GM23338 (cell line): ENCODE measurements at regions not wholly inside any gene's neighbourhood (a gene's known extent, or its start where the extent isn't known, plus 50 kb on each side); places are given as distances from the start of the nearest gene placed in this dataset.

Experiments used
- CREB1 ChIP-seq: fragments of 250-450 bp; sonication (Bioruptor Pico); IDR thresholded peaks from 2 replicates; pipeline ENCODE4 v1.5.0; 2020; ENCODE audit warnings: low read depth, mild to moderate bottlenecking, moderate library complexity
- EZH2 ChIP-seq: fragments of 200-600 bp; sonication (generic); IDR thresholded peaks from one replicate; pipeline ENCODE4 v1.8.0; 2017; ENCODE audit warnings: antibody characterized with exemption, mild to moderate bottlenecking, low read depth; ENCODE audit not compliant: unreplicated experiment
- EZH2phosphoT487 ChIP-seq: fragments of 200-600 bp; sonication (generic); IDR thresholded peaks from one replicate; pipeline ENCODE4 v1.8.1; 2018; ENCODE audit warnings: antibody characterized with exemption; ENCODE audit not compliant: unreplicated experiment
- JUNB ChIP-seq: IDR thresholded peaks from one replicate; pipeline ENCODE4 v1.6.1; 2016; ENCODE audit warnings: antibody characterized with exemption; ENCODE audit not compliant: unreplicated experiment
- NANOG ChIP-seq: IDR thresholded peaks from 2 replicates; pipeline ENCODE4 v1.6.1; 2016; ENCODE audit warnings: antibody characterized with exemption, borderline replicate concordance
- POLR2AphosphoS5 ChIP-seq: IDR thresholded peaks from 2 replicates; pipeline ENCODE4 v1.6.1; 2016; ENCODE audit warnings: antibody characterized with exemption, low read depth
- STAT1 ChIP-seq: IDR thresholded peaks from one replicate; pipeline ENCODE4 v1.6.1; 2016; ENCODE audit warnings: antibody characterized with exemption; ENCODE audit not compliant: unreplicated experiment
- TF ChIP-seq, protein P1 (sequence below), 2 experiments: fragments of 200-600 bp in 1 of 2; sonication (generic) in 1 of 2; conservative IDR thresholded peaks; 2 replicates each; pipeline versions ENCODE4 v1.5.1 to v1.6.1; 2016 to 2017; ENCODE audit warnings: antibody characterized with exemption in 2 of 2, low read depth in 2 of 2, mild to moderate bottlenecking in 2 of 2, moderate library complexity in 1 of 2
- TF ChIP-seq, protein P2 (sequence below): IDR thresholded peaks from one replicate; pipeline ENCODE4 v1.6.1; 2018; ENCODE audit warnings: antibody characterized with exemption; ENCODE audit not compliant: unreplicated experiment

DNA sequence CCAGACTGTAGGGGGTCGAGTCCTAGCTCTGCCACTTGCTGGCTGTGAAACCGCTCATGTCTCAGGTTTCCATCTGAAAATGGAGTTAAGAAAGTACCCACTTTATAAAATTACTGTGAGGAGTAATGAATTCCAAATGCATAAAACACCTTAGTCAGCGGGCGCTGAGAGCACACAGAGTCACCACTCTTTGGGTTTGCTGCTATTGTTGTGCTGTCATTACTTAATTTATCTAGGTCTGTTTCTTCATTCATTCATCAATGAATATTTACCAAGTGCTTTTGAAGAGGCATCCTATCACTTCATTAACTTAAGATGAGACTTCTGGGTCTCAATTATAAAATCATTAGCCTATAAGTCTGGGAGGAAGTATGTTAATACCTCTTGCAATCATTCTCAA is 317.3 kb downstream of the FBXW7 start:
- TF ChIP-seq, protein P1, sequence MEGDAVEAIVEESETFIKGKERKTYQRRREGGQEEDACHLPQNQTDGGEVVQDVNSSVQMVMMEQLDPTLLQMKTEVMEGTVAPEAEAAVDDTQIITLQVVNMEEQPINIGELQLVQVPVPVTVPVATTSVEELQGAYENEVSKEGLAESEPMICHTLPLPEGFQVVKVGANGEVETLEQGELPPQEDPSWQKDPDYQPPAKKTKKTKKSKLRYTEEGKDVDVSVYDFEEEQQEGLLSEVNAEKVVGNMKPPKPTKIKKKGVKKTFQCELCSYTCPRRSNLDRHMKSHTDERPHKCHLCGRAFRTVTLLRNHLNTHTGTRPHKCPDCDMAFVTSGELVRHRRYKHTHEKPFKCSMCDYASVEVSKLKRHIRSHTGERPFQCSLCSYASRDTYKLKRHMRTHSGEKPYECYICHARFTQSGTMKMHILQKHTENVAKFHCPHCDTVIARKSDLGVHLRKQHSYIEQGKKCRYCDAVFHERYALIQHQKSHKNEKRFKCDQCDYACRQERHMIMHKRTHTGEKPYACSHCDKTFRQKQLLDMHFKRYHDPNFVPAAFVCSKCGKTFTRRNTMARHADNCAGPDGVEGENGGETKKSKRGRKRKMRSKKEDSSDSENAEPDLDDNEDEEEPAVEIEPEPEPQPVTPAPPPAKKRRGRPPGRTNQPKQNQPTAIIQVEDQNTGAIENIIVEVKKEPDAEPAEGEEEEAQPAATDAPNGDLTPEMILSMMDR (conservative IDR thresholded peaks at IDR 0.05; ENCODE audit: low read depth in 2 of 2): no peak
- TF ChIP-seq CREB1 (CRISPR knock-in tag) (no peak), POLR2AphosphoS5 (no peak), EZH2phosphoT487 (no peak), EZH2 (no peak), NANOG (no peak), STAT1 (no peak), JUNB (no peak)
- TF ChIP-seq, protein P2, sequence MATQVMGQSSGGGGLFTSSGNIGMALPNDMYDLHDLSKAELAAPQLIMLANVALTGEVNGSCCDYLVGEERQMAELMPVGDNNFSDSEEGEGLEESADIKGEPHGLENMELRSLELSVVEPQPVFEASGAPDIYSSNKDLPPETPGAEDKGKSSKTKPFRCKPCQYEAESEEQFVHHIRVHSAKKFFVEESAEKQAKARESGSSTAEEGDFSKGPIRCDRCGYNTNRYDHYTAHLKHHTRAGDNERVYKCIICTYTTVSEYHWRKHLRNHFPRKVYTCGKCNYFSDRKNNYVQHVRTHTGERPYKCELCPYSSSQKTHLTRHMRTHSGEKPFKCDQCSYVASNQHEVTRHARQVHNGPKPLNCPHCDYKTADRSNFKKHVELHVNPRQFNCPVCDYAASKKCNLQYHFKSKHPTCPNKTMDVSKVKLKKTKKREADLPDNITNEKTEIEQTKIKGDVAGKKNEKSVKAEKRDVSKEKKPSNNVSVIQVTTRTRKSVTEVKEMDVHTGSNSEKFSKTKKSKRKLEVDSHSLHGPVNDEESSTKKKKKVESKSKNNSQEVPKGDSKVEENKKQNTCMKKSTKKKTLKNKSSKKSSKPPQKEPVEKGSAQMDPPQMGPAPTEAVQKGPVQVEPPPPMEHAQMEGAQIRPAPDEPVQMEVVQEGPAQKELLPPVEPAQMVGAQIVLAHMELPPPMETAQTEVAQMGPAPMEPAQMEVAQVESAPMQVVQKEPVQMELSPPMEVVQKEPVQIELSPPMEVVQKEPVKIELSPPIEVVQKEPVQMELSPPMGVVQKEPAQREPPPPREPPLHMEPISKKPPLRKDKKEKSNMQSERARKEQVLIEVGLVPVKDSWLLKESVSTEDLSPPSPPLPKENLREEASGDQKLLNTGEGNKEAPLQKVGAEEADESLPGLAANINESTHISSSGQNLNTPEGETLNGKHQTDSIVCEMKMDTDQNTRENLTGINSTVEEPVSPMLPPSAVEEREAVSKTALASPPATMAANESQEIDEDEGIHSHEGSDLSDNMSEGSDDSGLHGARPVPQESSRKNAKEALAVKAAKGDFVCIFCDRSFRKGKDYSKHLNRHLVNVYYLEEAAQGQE: no peak
